SK-N-SH (cell line): ENCODE measurements at regions not wholly inside any gene's neighbourhood (a gene's known extent, or its start where the extent isn't known, plus 50 kb on each side); places are given as distances from the start of the nearest gene placed in this dataset.

Experiments
- CTCF ChIP-seq: fragments of 200-600 bp; sonication (generic); IDR thresholded peaks from 2 replicates; pipeline ENCODE4 v1.6.1; 2017; ENCODE audit warnings: antibody characterized with exemption, mild to moderate bottlenecking, moderate library complexity
- EZH2phosphoT487 ChIP-seq: fragments of 200-600 bp; sonication (generic); IDR thresholded peaks from 2 replicates; pipeline ENCODE4 v1.6.1; 2017; ENCODE audit warnings: low read depth, mixed run types, mild to moderate bottlenecking, antibody characterized with exemption, moderate library complexity, borderline replicate concordance
- NFIC ChIP-seq: IDR thresholded peaks from 2 replicates; pipeline ENCODE4 v1.4.0; 2012; ENCODE audit warnings: borderline replicate concordance
- REST ChIP-seq: IDR thresholded peaks from 2 replicates; pipeline ENCODE4 v1.6.1; 2012; ENCODE audit warnings: mild to moderate bottlenecking, low read depth, low read length, moderate library complexity
- RFX5 ChIP-seq: IDR thresholded peaks from 2 replicates; pipeline ENCODE4 v1.6.1; 2012; ENCODE audit warnings: mild to moderate bottlenecking, improper control_type of control experiment, low read length
- SMC3 ChIP-seq: IDR thresholded peaks from 2 replicates; pipeline ENCODE4 v1.6.1; 2012; ENCODE audit warnings: low read depth, low read length, improper control_type of control experiment
- TAF1 ChIP-seq: IDR thresholded peaks from 2 replicates; pipeline ENCODE4 v1.6.1; 2012; ENCODE audit warnings: low read depth, mild to moderate bottlenecking, low read length, moderate library complexity, borderline replicate concordance
- TCF12 ChIP-seq: IDR thresholded peaks from 2 replicates; pipeline ENCODE4 v1.4.0; 2012
- ZBTB33 ChIP-seq: IDR thresholded peaks from 2 replicates; pipeline ENCODE4 v1.4.0; 2012; ENCODE audit warnings: low read depth, borderline replicate concordance

- TF ChIP-seq EZH2phosphoT487 (no peak), CTCF (no peak), ZBTB33 (no peak), REST (no peak), TAF1 (no peak), SMC3 (no peak), NFIC (no peak), TCF12 (no peak), RFX5 (no peak)
Observed at GRCh38 chr1:30505853-30506252, 217.5 kb downstream of the MATN1 start.
